Stomach (tissue), 8 donors: ENCODE measurements at regions not wholly inside any gene's neighbourhood (a gene's known extent, or its start where the extent isn't known, plus 50 kb on each side); places are given as distances from the start of the nearest gene placed in this dataset.

Experiments
- DNase-seq, 2 donors: peaks; one replicate each; pipeline versions ENCODE4 v3.0.0 to v3.0.0-alpha.2; 2013 to 2019
- H3K27ac ChIP-seq, 5 donors: fragments of 200-600 bp in 4 of 5; sonication (generic) in 4 of 5; one replicate each; pipeline ENCODE4 v1.5.1; 2013 to 2019; ENCODE audit warnings: mild to moderate bottlenecking in 1 of 5, moderate library complexity in 1 of 5
- H3K27me3 ChIP-seq, 3 donors: fragments of 200-600 bp; sonication (generic); one replicate each; pipeline ENCODE4 v1.5.1; 2017 to 2019; ENCODE audit warnings: mixed run types in 1 of 3
- H3K36me3 ChIP-seq, 4 donors: fragments of 200-600 bp; sonication (generic); 1 replicate in 3 of 4; 2 replicates in 1 of 4; pipeline ENCODE4 v1.5.1; 2016 to 2019
- H3K4me1 ChIP-seq, 4 donors: fragments of 200-600 bp; sonication (generic); one replicate each; pipeline ENCODE4 v1.5.1; 2016 to 2019
- H3K4me3 ChIP-seq, 4 donors: fragments of 200-600 bp; sonication (generic) in 3 of 4; one replicate each; pipeline ENCODE4 v1.5.1; 2016 to 2019; ENCODE audit warnings: mild to moderate bottlenecking in 1 of 4
- H3K9me3 ChIP-seq, 4 donors: fragments of 200-600 bp; sonication (generic); one replicate each; pipeline ENCODE4 v1.5.1; 2016 to 2019
- EP300 ChIP-seq: sonication (generic); formaldehyde crosslinking; IDR thresholded peaks from one replicate; pipeline ENCODE4 v1.6.1; 2017; ENCODE audit warnings: antibody characterized with exemption
- POLR2A ChIP-seq, 4 donors: fragments of 450-650 bp; IDR thresholded peaks; one replicate each; pipeline ENCODE4 v1.6.1; 2016; ENCODE audit warnings: antibody characterized with exemption in 4 of 4, control low read depth in 2 of 4, mild to moderate bottlenecking in 1 of 4, moderate library complexity in 1 of 4
- POLR2AphosphoS5 ChIP-seq, 3 donors: sonication (generic); formaldehyde crosslinking; IDR thresholded peaks; one replicate each; pipeline ENCODE4 v1.6.1; 2016; ENCODE audit warnings: antibody characterized with exemption in 3 of 3
- WGBS, 5 donors: extraction: QIAGEN DNeasy Blood & Tissue Kit in 3 of 5; methylation state at CpG; one replicate each; pipeline versions ENCODE4 v1.1.5 to v1.1.7; 2013 to 2018; 5-methylcytosine and 5-hydroxymethylcytosine counted together
- intact Hi-C: fragments of 100-400 bp; cut with DNase I; formaldehyde crosslinking; loops from one replicate; pipeline ENCODE4 v1.15.1; 2023; ENCODE audit warnings: low total_unique reads
- TF ChIP-seq, protein P1 (sequence below), 7 experiments: fragments of 450-650 bp in 4 of 7; fragments of 200-600 bp in 3 of 7; sonication (generic) in 3 of 7; IDR thresholded peaks; one replicate each; pipeline ENCODE4 v1.5.1; 2016 to 2019; ENCODE audit warnings: antibody characterized with exemption in 7 of 7, control low read depth in 2 of 7, mild to moderate bottlenecking in 1 of 7
- donor health status: healthy with polysubstance abuse.
- donor health status: Bipolar disorder and iron deficiency.
- donor health status: healthy.

DNA sequence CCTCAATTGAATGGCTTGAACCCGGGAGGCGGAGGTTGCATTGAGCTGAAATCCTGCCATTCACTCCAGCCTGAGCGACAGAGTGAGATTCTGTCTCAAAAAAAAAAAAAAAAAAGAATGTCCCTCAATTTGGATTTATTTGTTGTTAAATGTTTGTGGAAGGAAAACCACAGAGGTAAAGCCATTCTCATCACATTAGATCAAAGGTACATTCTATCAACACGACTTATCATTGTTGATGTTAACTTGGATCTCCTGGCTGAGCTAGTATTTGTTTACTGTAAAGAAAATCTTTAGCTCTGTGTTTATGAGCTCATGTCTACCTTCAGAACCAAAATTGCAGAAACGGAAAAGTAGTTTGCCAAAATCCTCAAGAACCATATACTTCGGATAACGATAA, 91.4 kb upstream of the SALL4 start:
- TF ChIP-seq POLR2AphosphoS5 (IDR thresholded peaks at IDR 0.05) = no peak
- TF ChIP-seq, protein P1, sequence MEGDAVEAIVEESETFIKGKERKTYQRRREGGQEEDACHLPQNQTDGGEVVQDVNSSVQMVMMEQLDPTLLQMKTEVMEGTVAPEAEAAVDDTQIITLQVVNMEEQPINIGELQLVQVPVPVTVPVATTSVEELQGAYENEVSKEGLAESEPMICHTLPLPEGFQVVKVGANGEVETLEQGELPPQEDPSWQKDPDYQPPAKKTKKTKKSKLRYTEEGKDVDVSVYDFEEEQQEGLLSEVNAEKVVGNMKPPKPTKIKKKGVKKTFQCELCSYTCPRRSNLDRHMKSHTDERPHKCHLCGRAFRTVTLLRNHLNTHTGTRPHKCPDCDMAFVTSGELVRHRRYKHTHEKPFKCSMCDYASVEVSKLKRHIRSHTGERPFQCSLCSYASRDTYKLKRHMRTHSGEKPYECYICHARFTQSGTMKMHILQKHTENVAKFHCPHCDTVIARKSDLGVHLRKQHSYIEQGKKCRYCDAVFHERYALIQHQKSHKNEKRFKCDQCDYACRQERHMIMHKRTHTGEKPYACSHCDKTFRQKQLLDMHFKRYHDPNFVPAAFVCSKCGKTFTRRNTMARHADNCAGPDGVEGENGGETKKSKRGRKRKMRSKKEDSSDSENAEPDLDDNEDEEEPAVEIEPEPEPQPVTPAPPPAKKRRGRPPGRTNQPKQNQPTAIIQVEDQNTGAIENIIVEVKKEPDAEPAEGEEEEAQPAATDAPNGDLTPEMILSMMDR (IDR thresholded peaks at IDR 0.05) = no peak
- TF ChIP-seq EP300 = no peak
- TF ChIP-seq POLR2A (IDR thresholded peaks at IDR 0.05) = no peak
- Histone ChIP-seq H3K36me3 (no peaks in the 10 kb centered on the region), H3K4me1 (no peaks in the 10 kb centered on the region), H3K4me3 (no peak overlapping the region), H3K27me3 (no peaks in the 10 kb centered on the region), H3K9me3 (peaks cover 0 to under 1% (median 0%) of the 10 kb centered on the region in 4 donors), H3K27ac (no peak overlapping the region)
- no peak for DNase-seq
- 52 to 68% (median 59%) methylated on average over 7 of the region's 7 CpGs for WGBS, 5 donors
- intact Hi-C loops = no loop called here

DNA sequence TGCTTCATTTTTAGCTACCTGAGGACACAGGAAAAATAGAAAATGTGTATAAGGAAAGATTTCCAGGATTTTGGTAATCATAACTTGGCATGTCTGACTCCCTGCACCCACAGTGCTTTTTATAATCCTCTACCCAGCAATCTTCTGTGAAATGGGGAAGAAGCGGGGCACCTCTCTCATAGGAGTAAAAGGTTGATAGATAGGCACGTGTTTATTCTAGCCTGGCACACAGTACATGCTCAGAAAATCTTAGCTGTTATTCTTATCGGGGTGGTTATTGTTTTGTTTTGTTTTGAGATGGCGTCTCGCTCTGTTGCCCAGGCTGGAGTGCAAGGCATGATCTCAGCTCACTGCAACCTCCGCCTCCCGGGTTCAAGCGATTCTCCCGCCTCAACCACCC, 87.7 kb upstream of the SALL4 start:
- no peak for TF ChIP-seq EP300
- no peak for TF ChIP-seq POLR2A (IDR thresholded peaks at IDR 0.05)
- TF ChIP-seq POLR2AphosphoS5 (IDR thresholded peaks at IDR 0.05) = no peak
- TF ChIP-seq, protein P1 (IDR thresholded peaks at IDR 0.05) = no peak
- 69 to 77% (median 76%) methylated on average over 9 of the region's 9 CpGs for WGBS, 5 donors
- no peaks in the 10 kb centered on the region for H3K36me3 ChIP-seq
- H3K4me3 ChIP-seq = no peak overlapping the region
- H3K4me1 ChIP-seq = no peaks in the 10 kb centered on the region
- intact Hi-C loops = no loop called here
- peaks cover 0 to 7% (median 0%) of the 10 kb centered on the region in 3 donors for H3K27me3 ChIP-seq
- no peak overlapping the region for H3K27ac ChIP-seq
- no peak for DNase-seq
- no peaks in the 10 kb centered on the region for H3K9me3 ChIP-seq

DNA sequence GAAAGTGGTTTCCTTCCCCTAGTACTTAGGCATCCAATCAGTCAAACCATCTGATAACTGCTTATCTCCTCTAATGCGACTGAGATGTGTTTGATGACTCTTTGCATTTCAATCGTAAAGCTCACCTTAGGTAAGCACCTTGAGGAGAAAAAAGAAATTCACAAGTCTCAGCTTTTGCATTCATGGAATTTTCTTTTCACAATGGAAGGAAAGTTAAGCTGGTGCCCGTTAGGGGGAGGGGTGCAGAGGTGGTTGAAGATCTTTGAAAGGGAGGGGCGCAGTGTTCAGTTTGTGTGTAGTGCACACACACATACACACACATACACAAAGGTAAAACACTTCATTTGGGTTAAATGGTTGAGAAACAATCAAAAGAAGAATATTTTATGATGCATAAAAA, 87.1 kb upstream of the SALL4 start:
- Histone ChIP-seq H3K4me3 (no peak overlapping the region), H3K27me3 (peaks cover 0 to 7% (median 0%) of the 10 kb centered on the region in 3 donors), H3K36me3 (no peaks in the 10 kb centered on the region), H3K9me3 (no peaks in the 10 kb centered on the region), H3K27ac (no peak overlapping the region), H3K4me1 (no peaks in the 10 kb centered on the region)
- no peak for DNase-seq
- TF ChIP-seq POLR2AphosphoS5 (IDR thresholded peaks at IDR 0.05) = no peak
- TF ChIP-seq, protein P1 (IDR thresholded peaks at IDR 0.05) = no peak
- TF ChIP-seq EP300 = no peak
- WGBS, 5 donors = 30 to 49% (median 36%) methylated on average over 4 of the region's 4 CpGs
- intact Hi-C loops = no loop called here

DNA sequence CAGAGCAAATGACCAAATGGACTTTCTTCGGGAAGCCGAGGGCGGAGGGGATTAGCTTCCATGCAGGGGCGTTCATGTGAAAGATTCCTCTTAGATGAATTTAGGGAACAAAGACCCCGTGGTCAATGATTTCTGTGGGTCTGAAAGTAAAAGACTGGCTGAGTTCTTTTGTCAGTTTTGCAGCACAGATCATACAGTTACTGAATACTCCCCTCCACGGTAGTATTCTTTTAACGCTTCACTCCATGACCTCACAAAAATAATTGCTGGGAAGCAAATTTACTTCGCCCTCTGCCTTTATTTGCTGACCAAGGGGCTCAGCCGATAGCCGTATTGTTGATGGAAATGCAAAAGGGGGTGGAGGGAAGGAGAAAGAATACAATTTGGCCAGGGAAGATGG, 86.0 kb upstream of the SALL4 start:
- TF ChIP-seq POLR2AphosphoS5 (IDR thresholded peaks at IDR 0.05) (no peak), POLR2A (IDR thresholded peaks at IDR 0.05) (no peak), EP300 (no peak)
- TF ChIP-seq, protein P1 (IDR thresholded peaks at IDR 0.05) = no peak
- Histone ChIP-seq H3K9me3 (no peaks in the 10 kb centered on the region), H3K27me3 (peaks cover 0 to 7% (median 0%) of the 10 kb centered on the region in 3 donors), H3K36me3 (no peaks in the 10 kb centered on the region), H3K4me3 (no peak overlapping the region), H3K4me1 (no peaks in the 10 kb centered on the region), H3K27ac (no peak overlapping the region)
- intact Hi-C loops = no loop called here
- WGBS, 5 donors = 55 to 72% (median 63%) methylated on average over 10 of the region's 10 CpGs
- no peak for DNase-seq
